K562 (cell line): ENCODE measurements at regions not wholly inside any gene's neighbourhood (a gene's known extent, or its start where the extent isn't known, plus 50 kb on each side); places are given as distances from the start of the nearest gene placed in this dataset.

Source experiments
- CREB1 ChIP-seq, 2 experiments: sonication (generic) in 1 of 2; formaldehyde crosslinking in 1 of 2; IDR thresholded peaks; 2 replicates each; pipeline versions ENCODE4 v1.6.1 to v1.8.0; 2012 to 2022; ENCODE audit warnings: inconsistent platforms in 1 of 2, mild to moderate bottlenecking in 1 of 2, missing genetic modification reagents in 1 of 2, moderate library complexity in 1 of 2
- FOS ChIP-seq: IDR thresholded peaks from 3 replicates; pipeline ENCODE4 v1.6.1; 2011; ENCODE audit not compliant: insufficient read length; ENCODE audit errors: extremely low read depth
- GABPA ChIP-seq: fragments of 200-800 bp; sonication (Bioruptor generic); conservative IDR thresholded peaks from 2 replicates; pipeline ENCODE4 v1.6.1; 2016; ENCODE audit warnings: low read depth, missing genetic modification characterization, missing compliant biosample characterization
- PATZ1 ChIP-seq: fragments of 250-450 bp; sonication (Bioruptor Pico); IDR thresholded peaks from 2 replicates; pipeline ENCODE4 v1.5.0; 2020; ENCODE audit warnings: mild to moderate bottlenecking, borderline replicate concordance
- PHF8 ChIP-seq: fragments of 200-600 bp; sonication (generic); IDR thresholded peaks from 2 replicates; pipeline ENCODE4 v1.6.1; 2012; ENCODE audit warnings: mixed run types, mild to moderate bottlenecking, inconsistent platforms, low read length, moderate library complexity, borderline replicate concordance
- POLR2A ChIP-seq: fragments of 450-650 bp; conservative IDR thresholded peaks from 2 replicates; pipeline ENCODE4 v1.6.1; 2016
- SP1 ChIP-seq: sonication (generic); formaldehyde crosslinking; IDR thresholded peaks from 2 replicates; pipeline ENCODE4 v1.8.1; 2022; ENCODE audit warnings: mild to moderate bottlenecking, missing genetic modification reagents
- TEAD4 ChIP-seq, 2 experiments: sonication (generic) in 1 of 2; formaldehyde crosslinking in 1 of 2; IDR thresholded peaks; 2 replicates each; pipeline versions ENCODE4 v1.6.1 to v1.8.0; 2012 to 2022; ENCODE audit warnings: borderline replicate concordance in 1 of 2, inconsistent platforms in 1 of 2, low read length in 1 of 2, mild to moderate bottlenecking in 1 of 2, missing genetic modification reagents in 1 of 2
- ZNF121 ChIP-seq: sonication (generic); formaldehyde crosslinking; conservative IDR thresholded peaks from 2 replicates; pipeline ENCODE4 v1.8.0; 2022; ENCODE audit warnings: missing genetic modification reagents

- TF ChIP-seq POLR2A (no peak), SP1 (CRISPR knock-in tag) (no peak), TEAD4 (IDR thresholded peaks at IDR 0.05; ENCODE audit: low read length) (no peak), TEAD4 (CRISPR knock-in tag; IDR thresholded peaks at IDR 0.05; ENCODE audit: borderline replicate concordance) (no peak), CREB1 (IDR thresholded peaks at IDR 0.05) (no peak), CREB1 (CRISPR knock-in tag; IDR thresholded peaks at IDR 0.05) (no peak), ZNF121 (CRISPR knock-in tag) (no peak), PATZ1 (no peak), FOS (no peak), PHF8 (no peak), GABPA (tag) (no peak)
Measured at GRCh38 chr1:72643142-72643541, 360.8 kb upstream of the NEGR1 start.
